Kasumi-1 (cell line): ENCODE measurements at regions not wholly inside any gene's neighbourhood (a gene's known extent, or its start where the extent isn't known, plus 50 kb on each side); places are given as distances from the start of the nearest gene placed in this dataset.

Experiments used
- DNase-seq, 2 experiments: peaks; one replicate each; lab custom pipeline; 2025; lab: John Stamatoyannopoulos, UW

- no peak for DNase-seq
Measured at GRCh38 chr1:68959461-68960030, 462.7 kb upstream of the DEPDC1 start.

- no peak for DNase-seq
Measured at GRCh38 chr1:68961143-68961542, 464.3 kb upstream of the DEPDC1 start.

- no peak for DNase-seq
Measured at GRCh38 chr1:68963353-68963752, 466.5 kb upstream of the DEPDC1 start.

DNA sequence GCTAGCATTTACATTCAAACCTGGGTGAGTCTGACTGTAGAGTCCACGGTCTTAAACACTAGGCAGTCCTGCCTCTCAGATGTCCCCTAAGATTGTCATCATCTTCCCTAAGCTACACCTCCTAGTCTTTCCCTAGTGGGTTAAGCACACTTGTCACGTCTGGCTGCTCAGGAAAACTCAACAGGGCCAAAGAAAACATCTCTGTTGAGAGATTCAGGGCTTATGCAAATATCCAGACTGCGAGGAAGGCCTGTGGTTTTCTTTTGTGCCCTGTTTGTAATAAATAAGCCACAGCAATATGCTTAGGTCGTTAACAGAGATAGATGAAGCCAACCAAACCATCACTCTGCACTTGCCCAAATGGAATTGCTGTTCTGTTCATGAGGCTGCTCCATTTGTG is 472.6 kb upstream of the DEPDC1 start:
- no peak for DNase-seq

GRCh38 chr1:68970571-68970970 is 473.7 kb upstream of the DEPDC1 start:
- no peak for DNase-seq

DNA sequence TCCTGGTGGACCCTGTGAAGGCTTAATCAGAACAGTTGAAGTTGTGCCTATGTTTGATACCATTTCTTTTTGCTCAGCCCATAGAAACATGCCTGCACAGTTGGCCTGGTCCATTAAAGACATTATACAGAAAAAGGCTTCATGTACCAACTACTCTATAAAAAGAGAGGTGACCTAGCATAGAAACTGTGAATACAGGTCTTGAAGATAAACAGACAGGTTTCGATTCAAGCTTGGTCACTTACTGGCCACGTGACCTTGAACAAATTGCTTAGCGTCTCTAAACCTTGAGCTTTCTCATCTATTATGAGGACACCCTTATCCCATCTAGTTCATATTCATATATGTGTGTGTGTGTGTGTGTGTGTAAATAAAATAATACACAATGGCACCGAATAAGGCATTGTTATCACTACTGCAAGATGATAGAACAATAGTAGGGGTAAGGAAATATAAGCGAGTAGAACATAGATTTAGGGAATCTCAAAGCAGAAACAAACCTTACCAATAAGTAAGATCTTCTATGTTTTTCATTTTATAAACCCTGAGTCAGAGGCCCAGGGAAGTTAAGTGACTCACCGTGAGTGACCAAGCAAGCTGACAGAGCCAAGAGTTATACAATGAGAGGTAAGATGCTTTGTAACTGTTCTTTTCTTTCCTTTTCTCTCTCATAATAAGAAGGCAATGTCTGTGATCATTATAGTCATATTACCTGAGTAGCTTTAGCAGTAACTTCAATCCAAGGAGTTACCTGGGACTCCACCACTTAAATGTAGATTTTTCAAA is 476.8 kb upstream of the DEPDC1 start:
- DNase-seq, result no peak

- no peak for DNase-seq
Measured at GRCh38 chr1:68974447-68974846, 477.6 kb upstream of the DEPDC1 start.

DNA sequence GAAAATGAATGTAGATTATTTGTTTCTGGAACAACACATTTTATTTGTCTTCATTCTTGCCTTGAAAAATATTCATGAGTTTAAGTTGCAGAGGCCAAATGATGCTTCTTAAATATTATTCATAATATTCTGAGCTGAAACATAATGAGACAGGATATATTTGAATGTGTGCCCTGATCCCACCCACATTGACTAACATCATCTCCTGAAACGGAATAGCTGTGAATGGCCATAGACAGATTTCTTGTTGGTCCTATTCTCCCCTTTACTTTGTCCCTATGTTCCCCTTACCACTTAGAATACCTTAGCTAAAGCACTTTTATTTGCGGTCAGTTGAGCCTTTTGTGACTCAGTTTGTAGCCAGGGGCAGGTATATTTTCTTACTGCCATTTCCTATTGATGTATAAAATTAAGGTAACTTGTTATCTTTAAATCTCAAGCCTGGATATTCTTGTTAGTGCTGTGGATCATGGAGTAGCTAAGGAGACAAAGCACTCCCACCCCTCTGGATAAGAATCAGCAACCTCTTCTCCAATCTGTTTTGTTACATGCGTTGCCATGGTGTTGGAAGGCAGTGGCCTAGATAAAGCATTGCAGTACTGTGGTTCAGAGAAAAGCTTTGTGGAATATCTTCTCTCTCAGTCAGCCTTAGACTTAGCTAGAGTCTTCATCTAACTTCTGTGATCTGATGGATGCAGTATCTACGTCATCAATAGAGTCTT is 478.5 kb upstream of the DEPDC1 start:
- no peak for DNase-seq

DNA sequence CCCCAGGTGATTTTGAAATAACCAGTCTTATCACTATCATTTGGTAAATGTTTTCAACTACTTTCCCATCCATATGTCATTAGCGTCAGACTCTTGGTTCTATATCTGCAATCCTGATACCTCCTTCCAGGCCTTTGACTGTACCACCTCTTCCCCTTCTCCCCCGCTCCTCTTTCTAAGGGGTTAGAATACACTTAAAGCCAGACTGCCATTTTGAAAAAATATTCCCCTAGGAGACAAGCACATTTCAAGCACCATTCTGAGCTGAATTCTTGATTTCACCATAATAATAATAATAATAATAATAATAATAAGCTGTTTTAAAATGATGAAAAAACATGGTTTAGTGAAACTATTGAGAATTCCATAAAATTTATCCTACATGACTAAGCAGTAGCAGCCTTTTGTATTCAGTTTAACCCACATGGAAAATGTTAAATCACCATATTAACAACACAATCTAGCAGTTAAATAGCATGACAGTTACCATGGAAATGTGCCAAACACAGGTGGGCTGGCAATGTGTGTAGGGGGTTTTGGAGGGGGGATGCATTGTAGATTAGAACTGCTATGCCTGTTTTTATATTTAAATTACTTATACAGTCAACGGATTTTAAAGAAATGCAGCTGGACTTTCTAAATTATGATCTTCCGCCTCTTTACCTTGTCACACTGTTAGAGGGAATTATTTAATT is 480.2 kb upstream of the DEPDC1 start:
- DNase-seq, result no peak

DNA sequence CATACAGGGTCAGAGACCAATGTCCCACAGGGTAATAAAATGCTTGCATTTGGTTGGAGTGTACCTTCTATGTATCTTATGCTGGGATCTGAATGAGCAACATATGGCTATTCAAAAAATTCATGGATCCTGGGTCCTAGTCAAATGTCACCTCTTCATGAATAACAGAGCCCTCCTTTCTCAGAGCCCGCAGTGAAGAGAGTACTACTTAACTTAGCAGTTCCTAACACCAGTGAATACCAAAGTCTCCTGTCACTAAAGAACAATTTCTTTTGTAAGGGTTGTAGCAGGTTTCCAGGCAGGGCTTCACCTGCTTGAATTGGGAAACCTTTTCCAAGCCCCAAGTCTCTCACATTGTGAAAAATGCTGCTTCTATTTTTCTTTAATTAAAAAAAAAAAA is 483.0 kb upstream of the DEPDC1 start:
- DNase-seq, result no peak

GRCh38 chr1:68984289-68984688 is 487.4 kb upstream of the DEPDC1 start:
- no peak for DNase-seq

- no peak for DNase-seq
Measured at GRCh38 chr1:68994096-68994495, 497.2 kb upstream of the DEPDC1 start.

- no peak for DNase-seq
Measured at GRCh38 chr1:69016468-69016867, 519.6 kb upstream of the DEPDC1 start.

DNA sequence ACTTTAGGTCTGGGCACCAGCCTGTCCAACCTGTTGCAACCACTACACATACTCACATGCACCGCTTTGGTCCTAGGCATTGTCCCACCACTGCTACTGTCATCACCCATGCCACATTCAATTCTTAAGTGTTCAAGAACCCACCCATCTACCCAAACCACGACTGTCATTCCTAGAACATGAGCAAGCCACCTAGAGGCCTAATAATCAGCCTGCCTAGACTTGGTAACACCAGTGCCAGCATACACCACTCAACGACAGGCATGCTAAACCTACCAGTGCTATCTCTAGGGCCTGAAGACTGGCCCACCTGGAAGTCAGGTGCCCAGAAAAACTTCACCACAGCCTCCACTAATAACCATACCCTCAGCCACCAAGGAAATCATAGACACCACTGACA is 532.8 kb upstream of the DEPDC1 start:
- no peak for DNase-seq

DNA sequence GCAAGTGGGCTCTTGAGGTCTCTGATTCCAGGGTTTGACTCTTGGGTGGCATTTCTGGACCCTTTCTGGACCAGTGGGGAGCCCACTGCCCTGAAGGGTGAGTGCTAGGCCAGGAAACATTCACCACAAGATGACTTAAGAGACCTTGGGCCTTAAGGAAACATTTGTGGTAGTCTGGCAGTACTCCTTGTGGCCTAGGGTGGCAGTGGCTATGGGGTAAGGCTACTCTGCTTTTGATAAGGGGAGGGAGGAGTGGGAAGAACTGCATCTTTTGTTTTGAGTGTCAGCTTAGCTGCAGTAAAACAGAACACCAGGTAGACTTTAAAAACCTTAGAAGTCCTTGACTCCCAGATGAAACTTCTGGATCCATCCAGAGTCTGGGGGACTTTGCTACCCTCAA is 529.3 kb upstream of the LRRC7 start:
- no peak for DNase-seq

DNA sequence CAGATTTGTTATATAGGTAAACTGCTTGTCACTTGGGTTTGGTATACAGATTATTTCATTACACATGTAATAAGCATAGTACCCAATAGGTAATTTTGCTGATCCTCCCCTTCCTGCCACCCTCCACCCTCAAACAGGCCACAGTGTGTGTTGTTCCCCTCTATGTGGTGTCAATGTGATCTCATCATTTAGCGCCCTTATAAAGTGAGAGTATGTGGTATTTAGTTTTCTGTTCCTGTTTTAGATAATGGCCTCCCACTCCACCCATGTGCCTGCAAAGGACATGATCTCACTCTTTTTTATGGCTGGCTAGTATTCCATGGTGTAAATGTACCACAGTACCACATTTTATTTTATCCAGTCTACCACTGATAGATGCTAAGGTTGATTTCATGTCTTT is 522.1 kb upstream of the LRRC7 start:
- no peak for DNase-seq

DNA sequence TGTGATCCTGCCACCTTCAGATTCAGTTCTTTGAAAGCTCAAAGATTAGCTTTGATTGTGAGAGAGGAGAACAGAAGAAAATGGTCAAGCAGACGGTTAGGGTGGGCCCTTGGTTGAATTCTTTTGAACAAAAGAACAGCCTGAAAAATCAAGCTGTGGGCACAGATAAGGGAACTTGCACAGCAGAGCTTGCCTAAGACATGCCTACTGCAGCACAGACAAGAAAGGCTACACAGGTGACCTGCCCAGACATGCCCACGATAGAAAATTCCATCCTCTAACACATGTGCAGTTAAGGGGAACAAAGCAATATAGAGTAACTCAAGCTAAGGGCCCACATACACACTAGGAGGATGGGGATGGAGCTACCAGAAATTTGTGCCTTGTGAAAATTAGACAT is 512.5 kb upstream of the LRRC7 start:
- no peak for DNase-seq

- no peak for DNase-seq
Measured at GRCh38 chr1:69058454-69058853, 509.3 kb upstream of the LRRC7 start.

DNA sequence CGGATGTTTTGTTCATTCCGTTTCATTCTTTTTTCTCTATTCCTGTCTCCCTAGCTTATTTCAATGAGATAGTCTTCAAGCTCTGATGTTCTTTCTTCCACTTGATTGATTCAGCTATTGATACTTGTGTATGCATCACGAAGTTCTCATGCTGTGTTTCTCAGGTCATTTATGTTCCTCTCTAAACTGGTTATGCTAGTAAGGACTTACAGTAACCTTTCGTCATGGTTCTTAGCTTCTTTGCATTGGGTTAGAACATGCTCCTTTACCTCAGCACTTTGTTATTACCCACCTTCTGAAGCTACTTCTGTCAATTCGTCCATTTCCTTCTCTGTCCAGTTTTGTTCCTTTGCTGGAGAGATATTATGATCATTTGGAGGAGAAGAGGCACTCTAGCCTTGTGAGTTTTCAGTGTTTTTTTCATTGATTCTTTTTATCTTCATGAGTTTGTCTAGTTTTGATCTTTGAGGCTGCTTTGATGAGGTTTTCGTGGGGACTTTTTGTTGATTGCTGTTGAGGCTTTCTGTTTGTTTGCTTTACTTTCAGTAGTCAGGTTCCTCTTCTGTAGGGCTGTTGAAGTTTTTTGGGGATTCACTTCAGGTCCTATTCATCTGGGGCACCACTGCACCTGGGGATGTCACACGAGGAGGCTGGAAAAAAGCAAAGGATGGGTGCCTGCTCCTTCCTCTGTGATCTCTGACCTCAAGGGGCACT is 496.9 kb upstream of the LRRC7 start:
- DNase-seq, result no peak

GRCh38 chr1:69073176-69073575 is 494.5 kb upstream of the LRRC7 start:
- no peak for DNase-seq

GRCh38 chr1:69076631-69077030 is 491.1 kb upstream of the LRRC7 start:
- no peak for DNase-seq

DNA sequence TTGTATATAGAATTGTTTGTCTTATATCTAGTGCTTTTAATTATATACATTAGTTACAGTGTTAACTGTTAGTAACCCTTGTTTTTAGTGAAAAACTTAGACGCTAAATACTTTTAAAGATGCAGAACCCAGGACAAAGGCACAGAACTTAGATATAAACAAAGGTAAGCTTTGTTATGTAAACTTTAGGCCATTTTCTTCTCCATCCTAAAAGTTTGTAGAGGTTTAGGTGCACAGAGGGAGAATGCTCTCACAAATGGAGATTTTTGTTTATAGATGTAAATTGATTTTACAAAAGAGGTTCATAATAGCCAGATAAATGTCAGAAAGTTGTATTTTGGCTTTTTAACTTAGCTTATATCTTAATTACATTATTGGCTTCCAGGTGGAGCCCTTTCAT is 490.5 kb upstream of the LRRC7 start:
- no peak for DNase-seq
